HG02885 (cell line): ENCODE measurements at regions not wholly inside any gene's neighbourhood (a gene's known extent, or its start where the extent isn't known, plus 50 kb on each side); places are given as distances from the start of the nearest gene placed in this dataset.

Experiments used
- ATAC-seq: cut with Tn5 transposase; IDR thresholded peaks from one replicate; pipeline ENCODE4 v1.9.1; 2021; ENCODE audit warnings: mild to moderate bottlenecking; ENCODE audit not compliant: unreplicated experiment, poor library complexity

DNA sequence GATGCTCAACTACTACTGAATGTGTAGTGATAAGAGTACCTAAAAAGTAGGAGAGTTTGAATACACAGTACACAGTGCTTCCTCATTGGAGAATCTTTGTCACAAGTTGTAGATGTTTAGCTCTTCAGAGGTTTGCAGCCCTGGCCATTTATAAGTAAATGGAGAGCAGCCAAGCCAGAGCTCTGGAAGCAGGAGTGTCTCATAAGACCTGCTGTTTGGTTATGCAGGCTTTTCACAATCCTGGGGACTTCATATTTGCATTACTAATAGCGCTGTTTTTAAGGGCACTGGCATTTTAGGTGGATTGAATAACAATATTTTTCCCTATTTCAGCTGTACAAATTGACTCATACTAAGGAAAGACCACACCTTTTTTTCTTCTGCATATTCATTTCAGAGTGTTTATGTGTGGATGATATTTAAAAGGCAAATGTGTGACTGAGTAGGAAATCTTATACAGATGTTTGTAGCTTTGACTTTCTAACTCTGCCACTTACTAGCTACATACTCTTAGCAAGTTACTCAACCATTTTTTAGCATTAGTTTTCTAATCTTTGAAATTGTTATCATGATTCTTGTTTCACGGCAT is 730.5 kb upstream of the MAP3K7 start:
- no peak for ATAC-seq

DNA sequence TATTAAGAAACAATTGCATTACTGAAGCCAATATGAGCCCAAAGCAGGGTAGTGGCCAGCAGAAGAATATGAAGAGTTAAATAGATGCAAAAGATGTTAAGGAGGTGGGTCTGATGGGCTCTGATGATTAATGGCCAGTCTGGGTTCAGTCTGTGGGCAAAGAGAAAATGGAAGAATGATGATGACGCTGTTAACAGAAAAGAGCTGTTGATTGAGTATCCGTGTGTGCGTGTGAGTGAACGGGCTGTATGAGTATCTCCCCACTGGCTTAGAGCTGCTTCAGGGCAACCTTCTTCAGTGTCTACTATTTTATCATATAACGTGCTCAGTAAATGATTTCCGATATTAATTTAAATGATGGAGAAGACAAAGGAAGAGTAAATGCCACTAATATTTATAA is 723.3 kb upstream of the MAP3K7 start:
- ATAC-seq: no peak

DNA sequence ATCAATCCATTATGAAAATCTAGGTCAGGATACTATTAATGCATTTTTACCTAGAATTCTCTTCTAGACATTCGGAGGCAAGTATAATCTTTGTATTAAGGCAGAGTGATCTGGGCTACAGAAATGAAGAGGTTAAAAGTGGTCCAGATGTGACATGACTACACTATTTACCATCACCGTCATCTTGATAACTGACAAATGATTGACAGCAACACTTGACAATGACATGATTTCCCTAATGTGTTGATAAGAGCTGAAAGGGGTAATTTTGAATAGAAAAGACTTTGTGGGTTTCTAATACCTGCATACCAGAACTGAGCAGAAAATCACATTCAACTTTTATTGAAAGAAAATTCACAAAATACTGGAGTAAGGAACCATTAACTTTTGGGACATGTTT is 718.9 kb upstream of the MAP3K7 start:
- ATAC-seq: no peak

DNA sequence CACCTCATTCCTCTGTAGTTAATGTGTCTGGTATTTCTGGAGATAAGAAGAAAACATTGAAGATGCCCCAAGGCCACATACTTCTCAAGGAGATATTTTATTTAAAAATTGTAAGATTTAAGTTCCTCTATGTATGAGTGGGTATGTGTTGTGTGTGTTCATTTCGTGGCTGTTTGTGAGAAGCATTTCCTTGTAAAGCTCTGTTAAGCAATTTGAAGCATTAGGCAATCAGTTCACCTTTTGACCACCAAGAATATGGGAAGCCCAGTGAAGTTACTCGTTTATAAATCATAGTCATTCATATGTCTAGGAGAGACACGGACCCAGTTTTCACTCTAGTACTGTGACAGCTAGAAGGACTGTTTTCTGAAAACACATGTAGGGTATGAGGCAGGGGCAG is 717.6 kb upstream of the MAP3K7 start:
- no peak for ATAC-seq

DNA sequence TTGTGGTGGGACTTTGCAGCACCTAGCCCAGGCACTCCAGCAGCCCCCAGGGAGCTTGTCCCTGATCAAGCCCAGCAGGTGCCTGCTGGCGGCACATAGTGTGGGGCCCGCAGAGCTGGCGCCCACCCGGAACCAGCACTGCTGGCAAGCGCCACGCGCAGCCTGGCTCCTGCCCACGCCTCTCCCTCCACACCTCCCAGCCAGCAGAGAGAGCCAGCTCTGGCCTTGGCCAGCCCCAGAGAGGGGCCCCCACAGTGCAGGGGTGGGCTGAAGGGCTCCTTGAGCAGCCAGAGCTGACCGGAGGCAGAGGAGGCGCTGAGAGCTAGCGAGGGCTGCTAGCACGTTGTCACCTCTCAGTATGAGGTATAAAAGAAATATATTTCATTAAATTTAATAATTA is 716.5 kb upstream of the MAP3K7 start:
- no peak for ATAC-seq

DNA sequence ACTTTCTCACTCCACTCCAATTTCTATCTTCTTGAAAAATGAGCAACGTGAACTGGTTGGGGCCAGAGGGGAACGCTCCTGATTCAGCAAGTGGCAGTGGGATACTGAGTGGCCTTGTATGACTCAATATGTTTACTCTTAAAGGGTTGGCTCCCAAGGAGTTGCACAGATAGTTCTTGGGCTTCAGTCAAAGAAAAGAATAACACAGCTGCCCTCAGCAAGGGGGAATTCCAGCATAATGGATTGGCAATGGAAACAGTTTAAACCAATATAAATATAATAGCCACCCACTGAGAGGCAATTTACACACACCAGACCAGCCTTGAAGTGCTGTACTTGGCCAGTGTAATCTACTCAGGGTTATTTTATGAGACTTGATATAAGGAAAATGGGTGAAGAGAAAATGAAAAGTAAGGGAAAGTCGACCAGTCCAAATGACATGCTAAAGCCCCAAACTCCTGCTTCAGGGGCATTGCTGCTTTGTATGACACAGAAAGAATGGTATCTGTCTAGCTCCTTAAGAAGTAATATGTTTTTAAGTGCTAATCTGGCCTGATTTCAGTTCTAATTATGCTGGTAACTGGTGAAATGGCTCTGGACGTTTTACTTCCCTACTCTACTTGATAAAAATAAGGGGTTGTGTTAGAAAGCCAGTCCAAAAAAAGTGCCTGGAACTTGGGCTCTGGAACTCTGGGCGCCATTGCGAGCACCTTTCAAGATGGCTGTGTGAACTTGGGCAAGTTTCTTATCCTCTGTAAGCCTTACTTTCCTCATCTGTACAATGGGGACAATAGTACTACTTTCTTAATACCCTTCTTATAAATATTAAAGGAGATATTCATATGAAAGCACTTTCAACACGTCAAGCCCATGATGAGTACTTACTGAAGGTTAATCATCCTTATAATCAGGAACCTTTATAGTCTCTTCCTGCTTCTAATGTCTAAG is 712.9 kb upstream of the MAP3K7 start:
- no peak for ATAC-seq

DNA sequence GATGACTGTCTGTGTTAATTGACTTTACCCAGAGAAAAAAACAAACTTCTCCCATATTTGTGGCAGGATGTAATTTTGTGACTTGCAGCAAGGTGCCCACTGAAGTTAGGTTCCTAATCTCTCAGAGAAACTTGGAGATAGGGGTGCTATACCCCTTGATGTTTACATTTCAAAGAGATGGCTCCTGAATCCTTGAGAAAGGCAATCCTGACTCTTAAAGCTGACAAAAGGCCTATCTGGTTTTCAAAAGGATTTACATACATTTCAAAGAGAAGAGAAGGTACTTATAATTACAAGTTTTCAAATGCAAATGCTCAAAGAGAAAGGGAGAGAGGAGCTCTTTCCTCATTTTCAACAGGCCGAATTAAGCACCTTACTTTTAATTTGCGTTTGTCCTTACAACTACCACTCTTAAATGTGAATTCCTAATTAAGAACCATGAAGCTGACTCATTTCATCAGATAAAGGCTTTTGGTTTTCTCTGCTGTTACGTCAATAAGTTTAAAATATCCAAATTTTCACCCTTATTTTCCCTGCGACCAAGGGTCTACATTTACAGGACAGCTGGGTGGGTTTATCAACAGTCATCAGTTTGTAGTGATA is 711.8 kb upstream of the MAP3K7 start:
- no peak for ATAC-seq

DNA sequence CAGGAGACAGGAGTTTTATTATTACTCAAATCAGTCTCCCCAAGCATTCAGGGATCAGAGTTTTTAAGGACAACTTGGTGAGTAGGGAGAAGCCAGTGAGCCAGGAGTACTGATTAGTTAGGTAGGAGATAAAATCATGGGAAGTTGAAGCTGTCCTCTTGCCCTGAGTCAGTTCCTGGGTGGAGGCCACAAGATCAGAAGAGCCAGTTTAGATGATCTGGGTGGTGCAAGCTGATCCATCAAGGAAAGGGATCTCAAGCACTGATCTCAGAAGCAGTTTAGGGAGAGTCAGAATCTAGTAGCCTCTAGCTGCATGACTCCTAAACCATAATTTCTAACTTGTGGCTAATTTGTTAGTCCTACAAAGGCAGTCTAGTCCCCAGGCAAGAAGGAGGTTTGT is 706.5 kb upstream of the MAP3K7 start:
- no peak for ATAC-seq

DNA sequence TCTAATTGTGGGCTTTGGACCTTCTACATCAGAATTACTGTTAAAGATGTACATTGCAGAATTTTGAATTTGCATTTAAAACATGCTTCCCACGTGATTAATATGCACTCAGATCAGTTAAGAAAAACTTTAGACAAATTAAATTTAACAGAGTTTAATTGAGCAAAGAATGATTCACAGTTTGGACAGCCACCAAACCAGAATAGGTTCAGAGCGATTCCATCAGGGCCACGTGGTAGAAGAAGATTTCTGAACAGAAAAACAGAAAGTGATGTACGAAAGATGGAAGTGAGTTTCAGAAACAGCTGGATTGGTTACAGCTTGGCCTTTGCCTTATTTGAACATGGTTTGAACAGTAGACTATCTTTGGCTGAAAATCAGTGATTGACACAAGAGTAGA is 704.2 kb upstream of the MAP3K7 start:
- ATAC-seq: no peak

DNA sequence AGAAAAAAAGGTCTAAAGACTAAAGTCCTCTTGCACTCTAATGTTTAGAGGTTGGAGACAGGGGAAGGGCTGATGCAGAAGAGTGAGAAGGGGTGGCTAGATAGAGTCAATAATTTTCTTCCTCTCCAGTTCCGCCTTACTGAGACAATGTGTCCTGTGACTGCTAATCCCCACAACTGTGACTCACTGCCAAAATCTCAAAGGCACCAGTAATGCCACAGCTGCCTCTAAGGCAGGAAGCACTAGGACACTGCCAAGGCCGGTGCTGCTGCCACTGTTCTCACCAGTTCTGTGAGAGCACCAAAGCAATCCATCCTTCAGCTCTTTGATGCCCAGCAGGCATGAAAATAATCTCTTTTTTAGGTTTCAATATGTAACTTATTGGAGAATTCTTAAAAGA is 701.9 kb upstream of the MAP3K7 start:
- ATAC-seq: no peak

DNA sequence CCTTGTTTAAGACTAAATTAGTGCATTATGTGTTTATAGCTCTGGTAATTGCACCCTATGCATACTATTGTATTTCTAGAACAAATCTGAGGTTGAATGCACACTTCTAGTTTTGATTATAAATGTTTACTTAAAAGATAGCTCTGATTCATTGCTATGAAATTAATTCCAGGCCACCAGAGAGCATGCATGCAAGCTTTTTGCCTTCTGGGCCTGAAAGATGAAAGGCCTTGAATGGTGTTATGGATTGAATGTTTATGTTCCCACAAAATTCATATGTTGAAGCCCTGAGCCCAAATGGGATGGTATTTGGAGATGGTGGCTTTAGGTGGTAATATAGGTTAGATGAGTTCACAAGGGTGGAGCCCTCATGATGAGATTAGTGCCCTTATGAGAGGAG is 695.0 kb upstream of the MAP3K7 start:
- ATAC-seq: no peak

DNA sequence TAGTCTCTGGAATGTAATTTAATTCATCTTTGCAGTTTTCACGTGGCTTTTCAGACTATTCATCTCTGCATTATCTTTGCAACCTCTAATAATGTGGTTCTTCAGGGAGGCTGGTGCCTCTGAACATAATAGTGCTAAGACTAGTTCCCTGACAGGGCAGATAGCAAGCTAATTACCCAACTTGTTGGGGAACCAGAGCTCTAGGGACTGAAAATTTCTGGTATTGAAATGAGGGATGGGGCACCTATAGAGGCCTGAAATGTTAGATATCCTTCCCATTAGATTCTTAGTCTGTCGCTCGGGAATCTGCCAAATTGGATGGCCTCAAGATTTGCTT is 693.6 kb upstream of the MAP3K7 start:
- ATAC-seq: no peak

DNA sequence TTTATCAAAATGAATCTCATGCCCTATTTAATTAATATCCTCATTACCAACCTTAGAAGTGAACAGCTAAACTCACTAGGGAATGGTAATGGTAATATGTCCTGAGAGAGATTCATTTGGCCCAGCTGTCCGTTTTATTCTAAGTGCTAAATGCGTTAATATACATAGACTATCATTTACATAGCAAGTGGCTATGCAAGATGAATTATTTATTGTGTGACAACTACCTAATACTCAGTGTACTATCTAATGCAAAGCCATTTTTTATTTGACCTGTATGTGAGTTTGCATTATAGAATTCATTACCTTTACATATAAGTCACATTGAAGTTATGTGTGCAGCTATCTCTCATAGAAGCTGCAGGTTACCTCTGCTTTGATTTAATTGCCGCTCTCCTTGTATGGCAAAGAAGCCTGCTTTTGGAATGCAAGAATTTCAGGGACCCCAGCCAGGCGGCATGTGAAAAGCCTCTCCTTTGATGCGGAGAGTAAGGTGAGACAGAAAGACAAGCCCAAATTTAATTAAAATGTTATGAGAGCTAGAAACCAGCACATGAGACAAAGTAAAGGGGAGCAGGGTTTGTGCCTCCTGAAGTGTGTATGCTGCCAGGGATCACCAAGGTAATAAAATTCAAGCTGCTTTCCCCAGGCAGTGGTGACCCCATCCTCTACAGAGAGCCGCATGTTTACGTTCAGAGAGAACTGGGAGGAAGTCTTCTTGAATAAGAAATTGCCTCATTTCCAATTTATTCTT is 693.0 kb upstream of the MAP3K7 start:
- ATAC-seq: no peak

DNA sequence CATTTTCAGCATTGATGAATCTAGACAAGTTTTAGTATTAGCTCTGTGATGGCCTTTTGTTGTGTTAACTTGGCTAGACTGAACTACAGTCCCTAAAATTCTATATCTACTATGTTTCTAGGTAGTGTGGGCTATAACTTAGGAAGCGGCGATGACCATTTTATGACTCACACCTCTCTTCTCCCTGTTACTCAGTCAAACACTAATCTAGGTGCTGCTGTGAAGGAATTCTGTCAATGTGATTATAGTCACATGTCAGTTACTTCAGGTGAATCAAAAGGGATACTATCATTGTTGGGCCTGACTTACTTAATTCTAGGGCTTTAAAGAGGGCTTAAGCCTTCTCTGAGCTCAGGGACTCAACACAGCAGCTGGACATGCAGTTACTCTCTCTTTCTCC is 691.5 kb upstream of the MAP3K7 start:
- no peak for ATAC-seq

DNA sequence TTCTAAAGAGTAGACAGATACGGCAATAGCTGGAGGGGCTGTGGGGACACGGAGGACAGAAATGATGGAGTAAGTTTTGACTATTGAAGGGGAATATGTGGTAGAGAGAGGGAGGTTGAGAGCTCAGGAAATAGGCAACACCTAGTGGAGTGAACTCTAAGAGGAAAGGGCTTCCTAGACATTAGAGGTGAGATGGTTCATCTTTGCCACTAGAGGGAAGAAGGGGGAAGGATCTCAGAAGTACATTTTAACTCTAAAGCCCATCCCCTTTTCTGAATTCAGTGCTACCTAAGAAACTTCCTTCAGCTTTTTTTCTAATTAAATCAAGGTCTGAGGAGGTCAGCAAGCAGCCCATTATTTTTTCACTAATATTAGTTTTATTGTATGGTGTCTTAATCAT is 689.4 kb upstream of the MAP3K7 start:
- ATAC-seq: peak; percentile 67

DNA sequence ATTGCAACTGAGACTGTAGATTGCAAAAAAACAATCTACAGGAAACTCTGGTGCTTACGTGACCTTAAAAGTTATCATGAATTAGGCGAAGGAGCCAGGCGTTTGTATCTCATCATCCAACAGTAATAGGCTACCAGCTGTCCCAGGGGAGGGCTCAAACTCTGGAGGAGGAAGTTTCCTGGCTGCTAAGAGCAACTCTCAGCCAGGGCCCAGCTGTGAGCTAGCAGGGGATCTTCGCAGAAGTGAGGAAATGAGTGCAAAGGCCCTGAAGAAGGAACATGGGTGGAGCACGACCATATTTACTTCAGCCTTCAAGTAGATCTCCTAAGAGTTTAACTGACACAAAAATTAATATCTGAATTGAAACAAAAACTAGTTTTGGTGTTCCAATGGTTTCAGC is 686.9 kb upstream of the MAP3K7 start:
- ATAC-seq: no peak

DNA sequence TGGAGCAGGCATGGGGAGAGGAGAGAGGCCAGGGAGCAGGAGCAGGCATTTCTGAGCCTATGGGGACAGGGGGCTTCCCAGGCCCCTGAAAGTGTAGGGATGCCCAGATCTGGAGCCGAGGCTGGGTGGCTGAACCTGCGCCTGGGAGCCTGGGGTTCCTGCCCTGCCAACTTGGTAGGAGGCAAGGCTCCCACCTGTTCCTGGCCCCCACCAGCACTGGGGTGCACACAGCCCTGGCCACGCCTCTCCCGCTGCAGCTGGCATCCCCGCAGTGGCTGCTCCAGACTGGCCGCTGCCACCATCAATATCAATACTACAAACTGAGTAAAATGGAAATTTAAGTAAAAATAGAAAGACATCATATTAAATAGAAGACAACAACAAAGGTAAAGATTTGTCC is 684.9 kb upstream of the MAP3K7 start:
- no peak for ATAC-seq

DNA sequence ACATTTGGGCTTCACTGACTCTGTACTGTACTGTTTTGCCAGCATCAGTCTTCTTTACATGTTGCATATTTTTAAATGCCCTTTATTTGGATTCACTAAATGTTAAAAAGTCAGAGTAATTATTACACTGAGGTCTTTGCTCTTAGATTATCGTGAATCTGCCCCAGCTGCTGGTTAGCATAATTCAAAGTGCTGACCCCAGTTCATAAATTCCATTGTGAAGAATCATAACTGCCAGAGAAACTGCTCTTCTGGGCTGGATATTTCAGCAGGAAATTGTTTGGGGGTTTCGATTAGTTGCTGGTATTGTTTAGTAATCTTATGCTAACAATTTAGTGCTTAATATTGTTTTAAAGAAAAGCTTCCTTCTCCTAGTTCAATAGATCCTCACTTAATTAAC is 682.1 kb upstream of the MAP3K7 start:
- no peak for ATAC-seq

DNA sequence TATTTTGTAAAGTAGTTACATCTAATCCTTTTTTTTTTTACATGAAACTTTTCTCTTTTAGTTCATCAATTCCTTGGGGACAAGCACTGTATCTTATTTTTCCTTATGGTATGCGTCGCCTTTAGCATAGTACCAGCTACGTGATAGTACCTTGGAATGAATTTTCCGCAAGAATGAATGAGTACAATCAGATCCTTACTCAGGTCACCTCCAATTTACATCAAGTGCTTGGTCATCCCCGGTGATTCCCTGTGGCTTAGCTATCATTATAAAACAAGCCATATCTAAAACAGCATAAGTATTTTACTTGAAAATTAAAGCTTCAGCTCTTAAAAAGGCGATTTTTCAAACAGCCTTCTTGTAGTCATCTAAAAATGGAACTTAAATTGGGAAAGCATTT is 680.4 kb upstream of the MAP3K7 start:
- ATAC-seq: no peak

DNA sequence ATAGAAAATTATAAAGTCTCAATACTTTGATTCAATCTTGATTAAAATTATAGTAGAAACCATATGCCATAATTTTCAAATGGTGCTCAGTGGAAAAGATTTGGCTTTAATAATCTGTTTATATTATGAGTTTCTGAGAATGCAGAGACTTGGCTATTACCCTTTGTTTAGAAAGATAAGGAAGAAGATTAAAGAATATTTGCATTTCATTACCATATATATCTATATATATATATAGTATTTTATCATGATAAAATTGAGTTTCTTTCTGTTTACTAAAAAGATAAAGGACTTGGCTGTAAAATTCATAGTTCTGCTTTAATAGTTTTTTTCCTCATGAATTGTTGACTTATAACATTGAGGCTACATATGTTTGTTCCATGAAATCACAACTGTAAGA is 679.3 kb upstream of the MAP3K7 start:
- ATAC-seq: no peak

DNA sequence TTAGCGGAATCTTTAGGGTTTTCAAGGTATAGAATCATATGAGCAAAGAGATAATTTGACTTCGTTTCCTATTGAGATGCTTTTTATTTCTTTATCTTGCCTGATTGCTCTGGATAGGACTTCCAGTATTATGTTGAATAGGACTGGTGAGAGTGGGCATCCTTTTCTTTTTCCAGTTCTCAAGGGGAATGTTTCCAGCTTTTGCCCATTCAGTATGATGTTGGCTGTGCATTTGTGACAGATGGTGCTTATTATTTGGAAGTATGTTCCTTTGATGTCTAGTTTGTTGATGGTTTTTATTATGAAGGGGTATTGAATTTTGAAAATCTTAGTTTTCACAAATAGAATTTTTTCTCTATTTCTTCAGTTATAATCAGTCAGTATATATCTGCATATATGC is 656.6 kb upstream of the MAP3K7 start:
- ATAC-seq: no peak
